Hippocampal formation (tissue), 2 donors: ENCODE measurements at regions not wholly inside any gene's neighbourhood (a gene's known extent, or its start where the extent isn't known, plus 50 kb on each side); places are given as distances from the start of the nearest gene placed in this dataset.

Source experiments
- DNase-seq, 2 donors: peaks; one replicate each; lab custom pipeline; 2025; lab: John Stamatoyannopoulos, UW

GRCh38 chr22:48151641-48152040, 1389.2 kb downstream of the TBC1D22A start:
- DNase-seq, result no peak

DNA sequence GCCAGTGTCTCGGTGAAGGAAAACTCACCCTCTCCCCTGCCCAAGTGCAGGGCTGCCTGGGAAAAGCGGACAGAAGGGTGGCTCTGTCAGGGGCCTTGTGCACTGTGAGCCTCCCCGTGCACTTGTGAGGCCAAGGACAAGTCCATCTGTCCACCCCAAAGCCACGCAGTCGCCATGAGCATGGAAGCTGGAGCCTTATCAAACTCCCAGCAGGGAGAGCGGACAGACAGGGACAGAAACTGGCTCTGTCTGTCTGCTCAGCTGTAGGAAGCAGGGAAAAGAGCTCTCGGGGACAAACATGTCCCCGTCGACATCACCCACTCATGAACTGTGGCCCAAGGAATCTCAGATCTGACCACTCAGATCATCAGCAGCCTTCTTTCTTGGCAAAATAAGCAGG, 1385.4 kb downstream of the TBC1D22A start:
- DNase-seq, result no peak

DNA sequence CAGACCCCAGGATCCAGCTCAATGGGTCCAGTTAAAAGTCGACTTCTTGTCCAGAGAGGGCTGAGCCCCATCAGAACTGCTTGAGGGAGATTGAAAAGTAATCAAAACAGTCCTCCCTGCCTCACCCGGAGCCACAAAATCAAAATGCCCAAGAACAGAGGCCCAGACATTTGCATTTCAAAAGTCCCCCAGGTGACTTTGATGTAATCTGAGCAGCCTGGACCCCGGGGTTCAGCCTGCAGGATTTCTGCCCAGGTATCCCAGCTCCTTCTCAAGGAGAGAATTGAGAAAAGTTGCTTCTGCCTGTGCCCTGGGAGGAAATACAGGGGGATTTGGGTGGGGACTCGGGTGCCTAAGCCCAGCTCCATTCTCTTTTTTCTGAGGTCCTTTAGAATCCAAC, 1385.0 kb downstream of the TBC1D22A start:
- DNase-seq, result no peak

DNA sequence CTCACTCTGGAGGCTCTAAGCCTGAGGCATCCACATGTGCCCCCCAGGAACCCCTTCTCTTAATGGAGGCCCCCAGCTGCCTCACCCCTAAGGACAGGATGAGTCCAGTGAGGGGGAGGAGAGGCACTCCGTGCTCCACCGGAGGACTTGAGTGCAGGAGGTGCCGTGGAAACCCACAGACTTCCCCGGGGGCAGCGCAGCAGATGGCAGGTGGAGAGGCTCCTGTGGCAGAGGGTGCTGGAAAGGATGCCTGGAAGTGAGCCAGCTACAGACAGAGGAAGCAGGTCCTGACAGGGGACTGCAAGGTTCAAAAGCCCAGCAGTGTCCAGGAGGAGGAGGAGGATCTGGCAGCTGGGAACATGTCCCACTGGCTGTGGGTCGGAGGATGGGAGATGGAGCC, 1384.0 kb downstream of the TBC1D22A start:
- no peak for DNase-seq

- no peak for DNase-seq
These were observed 1383.3 kb downstream of the TBC1D22A start for GRCh38 chr22:48145738-48146137.

- DNase-seq, result no peak
These were observed 1381.9 kb downstream of the TBC1D22A start for GRCh38 chr22:48144318-48144717.

- DNase-seq, result no peak
These were observed 1381.4 kb downstream of the TBC1D22A start for GRCh38 chr22:48143856-48144255.

GRCh38 chr22:48142388-48142787, 1379.9 kb downstream of the TBC1D22A start:
- no peak for DNase-seq

- DNase-seq, result no peak
These were observed 1378.9 kb downstream of the TBC1D22A start for GRCh38 chr22:48141301-48141700.

DNA sequence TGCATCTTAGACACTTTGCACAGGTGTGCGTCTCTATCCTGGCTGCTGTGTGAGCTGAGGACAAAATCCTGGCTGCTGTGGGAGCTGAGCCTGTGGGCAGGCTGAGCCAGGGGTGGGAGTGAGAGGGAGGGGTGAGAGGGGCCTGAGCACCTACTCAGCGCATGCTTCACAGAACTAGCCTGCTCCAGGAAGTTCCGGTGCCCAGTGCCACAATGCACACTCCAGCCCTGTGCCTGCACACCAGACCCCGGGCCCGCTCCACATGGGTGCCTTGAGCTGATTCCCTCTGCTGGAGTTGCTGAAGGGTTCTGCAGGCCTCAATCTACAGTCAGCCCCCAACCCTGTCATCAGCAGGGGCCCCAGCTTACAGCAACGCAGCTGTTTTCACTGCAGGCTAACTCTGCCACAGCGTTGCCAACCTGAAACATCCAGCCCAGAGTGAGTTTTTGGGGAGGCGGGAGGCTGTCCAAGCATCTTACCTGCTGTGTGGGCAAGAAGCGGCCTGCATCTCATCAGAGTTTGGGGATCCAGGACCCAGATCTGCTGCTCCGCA, 1377.9 kb downstream of the TBC1D22A start:
- DNase-seq, result no peak

DNA sequence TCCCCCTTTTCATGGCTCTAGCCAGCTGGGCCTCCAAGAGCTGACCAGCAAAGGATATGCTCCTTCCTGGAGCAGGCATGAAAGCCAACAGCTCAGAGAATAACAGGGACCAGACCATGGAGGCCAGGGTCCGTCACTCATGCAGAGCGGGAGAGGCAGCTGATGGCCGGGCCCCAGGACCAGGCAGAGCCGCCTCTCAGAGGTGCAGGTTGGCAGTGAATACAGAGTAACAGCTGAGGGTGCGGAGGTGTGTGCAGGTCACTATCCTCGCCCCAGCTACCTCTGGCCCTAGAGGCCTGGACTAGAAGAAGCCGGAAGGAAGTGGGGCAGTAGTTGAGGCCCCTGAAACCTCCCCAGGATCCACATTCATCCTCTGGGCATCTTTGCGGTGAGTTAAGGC, 1377.3 kb downstream of the TBC1D22A start:
- no peak for DNase-seq

- DNase-seq, result no peak
These were observed 1376.4 kb downstream of the TBC1D22A start for GRCh38 chr22:48138855-48139254.

- no peak for DNase-seq
These were observed 1376.0 kb downstream of the TBC1D22A start for GRCh38 chr22:48138427-48138826.

DNA sequence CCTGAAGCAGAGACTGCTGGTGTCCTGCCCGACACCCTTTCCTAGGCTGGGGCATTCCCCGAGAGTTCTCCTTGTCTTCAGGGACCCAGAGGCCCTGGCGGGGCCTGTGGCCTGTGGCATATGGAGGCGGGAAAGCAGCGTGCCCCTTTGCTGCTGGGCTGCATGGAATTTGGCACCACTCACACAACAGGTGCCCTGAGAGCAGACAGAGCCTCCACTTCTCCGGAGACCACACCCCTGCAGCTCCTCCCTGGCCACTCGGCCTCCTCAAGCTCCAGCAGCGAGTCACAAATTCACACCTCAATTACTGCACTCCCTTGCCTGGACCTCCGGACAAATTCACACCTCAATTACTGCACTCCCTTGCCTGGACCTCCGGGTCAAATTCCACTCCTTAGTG, 1375.2 kb downstream of the TBC1D22A start:
- DNase-seq, result no peak

DNA sequence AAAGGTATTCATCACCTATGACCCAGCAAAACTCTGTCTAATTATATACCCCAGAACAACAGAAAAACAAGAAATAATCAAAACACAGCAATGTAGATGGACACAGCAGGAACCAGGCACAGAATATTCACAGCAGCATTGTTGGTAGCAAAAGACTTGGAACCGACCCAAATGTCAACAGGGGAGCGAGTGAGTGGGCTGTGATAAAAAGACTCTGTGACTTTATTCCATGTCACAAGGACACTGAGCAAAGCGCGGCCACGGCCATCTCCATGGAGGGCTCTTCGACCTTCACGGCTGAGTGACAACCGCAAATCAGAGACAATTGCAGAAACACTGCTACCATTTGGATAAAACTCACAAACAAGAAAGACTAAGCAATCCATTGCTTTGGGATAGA, 1373.1 kb downstream of the TBC1D22A start:
- no peak for DNase-seq

GRCh38 chr22:48125416-48125815, 1363.0 kb downstream of the TBC1D22A start:
- DNase-seq, result no peak

DNA sequence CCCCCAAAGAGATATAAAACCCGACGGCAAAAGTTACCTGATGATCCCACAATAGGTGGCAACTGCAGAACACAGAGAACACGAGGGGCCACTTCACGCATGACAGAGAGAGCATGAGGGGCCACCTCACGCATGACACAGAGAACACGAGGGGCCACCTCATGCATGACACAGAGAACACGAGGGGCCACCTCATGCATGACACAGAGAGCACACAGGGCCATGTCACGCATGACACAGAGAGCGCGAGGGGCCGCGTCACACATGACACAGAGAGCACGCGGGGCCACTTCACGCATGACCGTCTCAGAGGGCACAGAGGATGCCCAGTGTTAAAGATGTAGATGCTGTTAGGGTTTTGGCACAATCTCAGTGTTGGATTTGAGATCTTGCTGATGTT, 1359.5 kb downstream of the TBC1D22A start:
- DNase-seq, result no peak

- DNase-seq, result no peak
These were observed 1356.2 kb downstream of the TBC1D22A start for GRCh38 chr22:48118654-48119053.

DNA sequence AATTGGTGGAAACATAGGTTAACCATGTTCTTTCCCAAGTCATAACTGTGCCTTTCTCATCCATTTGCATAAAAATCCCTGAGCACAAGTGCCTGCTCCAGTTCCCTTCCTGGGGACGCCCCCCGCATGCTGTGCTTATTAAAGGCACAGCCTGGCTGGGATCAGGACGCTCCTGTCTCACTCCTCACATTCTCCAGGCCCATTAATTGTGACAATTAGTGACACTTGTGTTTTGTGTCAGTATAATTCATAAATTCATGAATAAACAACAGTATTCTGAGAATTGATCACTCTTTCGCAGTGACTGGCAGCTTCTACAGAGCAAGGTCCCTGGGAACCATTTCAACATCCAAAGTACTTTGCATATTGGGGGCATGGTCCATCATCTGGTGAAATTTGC, 1354.4 kb downstream of the TBC1D22A start:
- DNase-seq, result no peak

DNA sequence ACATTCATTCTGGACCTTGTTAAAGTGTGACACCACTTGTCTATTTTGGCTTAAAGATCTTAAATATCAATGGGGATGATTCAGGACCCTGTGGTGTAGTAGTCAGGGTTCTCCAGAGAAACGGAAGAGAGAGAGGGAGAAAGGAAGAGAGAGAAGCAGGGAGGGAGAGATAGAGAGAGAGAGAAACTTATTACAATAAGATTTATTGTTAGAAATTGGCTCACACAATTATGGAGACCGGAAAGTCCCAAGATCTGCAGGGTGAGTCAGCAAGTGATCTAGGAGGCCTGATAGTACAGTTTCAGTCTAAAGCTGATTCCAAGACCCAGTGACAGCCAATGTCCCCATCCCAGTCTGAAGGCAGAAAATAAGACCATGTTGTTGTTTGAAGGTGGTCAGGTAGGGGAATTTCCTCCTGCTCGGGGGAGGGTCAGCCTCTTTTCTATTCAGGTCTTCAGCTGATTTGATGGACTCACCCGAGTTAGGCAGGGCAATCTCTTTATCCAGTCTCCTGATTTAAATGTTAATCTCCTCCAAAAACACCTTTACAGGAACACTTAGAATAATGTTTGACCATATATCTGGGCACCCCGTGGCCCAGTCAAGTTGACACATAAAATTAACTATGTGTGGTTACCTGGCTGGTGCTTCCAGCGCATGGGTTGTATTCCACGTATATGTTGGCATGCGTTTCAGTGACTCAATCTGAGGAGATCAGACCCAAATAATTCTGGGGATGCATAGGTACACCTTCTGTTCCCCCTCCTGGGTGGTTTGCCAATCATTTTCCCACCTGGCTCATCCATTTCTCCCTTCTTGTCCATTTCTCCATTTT, 1350.5 kb downstream of the TBC1D22A start:
- no peak for DNase-seq

DNA sequence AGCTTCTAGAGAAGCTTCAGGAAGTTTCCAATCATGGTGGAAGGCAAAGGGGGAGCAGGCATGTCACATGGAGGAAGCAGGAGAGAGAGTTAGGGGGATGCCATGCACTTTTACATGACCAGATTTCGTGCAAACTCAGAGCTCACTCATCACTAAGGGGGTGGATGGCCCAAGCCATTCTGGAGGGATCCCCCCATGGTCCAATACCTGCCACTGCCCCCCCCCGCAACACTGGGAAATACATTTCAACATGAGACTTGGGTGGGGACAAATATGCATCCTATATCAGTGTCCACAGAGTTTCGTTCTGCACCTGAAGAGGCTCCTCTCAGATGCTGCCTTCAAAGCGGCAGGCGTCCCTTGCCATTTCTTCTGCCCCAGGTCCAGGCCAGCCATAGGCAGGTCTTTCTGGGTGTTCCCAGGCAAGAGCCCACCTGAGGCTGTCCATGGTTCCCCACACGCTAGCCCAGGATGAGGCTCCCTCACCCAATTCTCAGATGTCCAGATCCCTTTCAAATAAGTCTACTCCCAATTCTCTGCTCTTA, 1344.3 kb downstream of the TBC1D22A start:
- no peak for DNase-seq

DNA sequence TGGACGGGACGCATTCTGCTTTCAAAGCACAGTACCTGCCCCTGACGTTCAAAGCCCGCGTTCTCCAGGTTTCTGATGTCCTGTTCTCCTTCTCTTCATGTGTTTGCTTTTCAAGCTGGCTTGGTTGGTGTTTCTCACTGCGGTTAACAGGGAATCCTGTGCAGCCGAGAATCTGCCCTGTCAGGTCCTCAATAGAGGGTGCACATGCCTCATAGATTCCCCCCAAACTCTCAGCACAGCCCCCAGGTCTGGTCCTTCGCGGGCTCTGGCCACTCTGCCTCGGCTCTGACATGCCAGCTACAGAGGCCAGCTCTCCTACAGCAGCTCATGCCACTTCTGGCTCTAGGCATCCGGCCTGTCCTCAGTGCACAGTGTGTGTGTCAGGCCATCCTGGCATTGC, 1343.8 kb downstream of the TBC1D22A start:
- no peak for DNase-seq

GRCh38 chr22:48105259-48105658, 1342.8 kb downstream of the TBC1D22A start:
- DNase-seq, result no peak

GRCh38 chr22:48104766-48105165, 1342.3 kb downstream of the TBC1D22A start:
- no peak for DNase-seq
